ENCODE measurements at regions not wholly inside any gene's neighbourhood (a gene's known extent, or its start where the extent isn't known, plus 50 kb on each side); places are given as distances from the start of the nearest gene placed in this dataset.

DNA sequence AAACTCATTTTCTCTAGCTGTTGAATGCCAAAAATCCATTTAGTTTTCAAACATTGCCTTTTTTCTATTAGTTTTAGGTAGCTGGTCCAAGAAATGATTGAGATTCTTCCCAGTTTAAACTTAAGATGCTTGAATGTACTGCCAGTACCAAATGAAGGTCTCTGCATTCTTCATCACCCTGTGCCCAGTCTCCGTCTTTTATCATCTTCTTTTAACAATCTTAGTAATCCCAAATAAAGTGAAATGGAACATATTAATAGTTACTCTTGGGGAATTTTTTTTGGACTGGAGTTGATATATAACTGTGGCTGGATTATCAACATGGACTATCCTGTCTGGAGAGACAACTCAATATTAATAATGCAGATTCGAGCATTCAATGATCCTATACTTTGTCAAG, 54.1 kb upstream of the PCED1B start:
- in situ Hi-C loops (cut with MboI; ENCODE audit: low pct_unique_long_range_greater_than_20kb, low sequenced_read_pairs, unreplicated experiment): loop anchor here (25.0 kb wide), 1 partner anchor 287 kb away; no protein-coding TSS in a partner anchor
- TF ChIP-seq, protein P1, sequence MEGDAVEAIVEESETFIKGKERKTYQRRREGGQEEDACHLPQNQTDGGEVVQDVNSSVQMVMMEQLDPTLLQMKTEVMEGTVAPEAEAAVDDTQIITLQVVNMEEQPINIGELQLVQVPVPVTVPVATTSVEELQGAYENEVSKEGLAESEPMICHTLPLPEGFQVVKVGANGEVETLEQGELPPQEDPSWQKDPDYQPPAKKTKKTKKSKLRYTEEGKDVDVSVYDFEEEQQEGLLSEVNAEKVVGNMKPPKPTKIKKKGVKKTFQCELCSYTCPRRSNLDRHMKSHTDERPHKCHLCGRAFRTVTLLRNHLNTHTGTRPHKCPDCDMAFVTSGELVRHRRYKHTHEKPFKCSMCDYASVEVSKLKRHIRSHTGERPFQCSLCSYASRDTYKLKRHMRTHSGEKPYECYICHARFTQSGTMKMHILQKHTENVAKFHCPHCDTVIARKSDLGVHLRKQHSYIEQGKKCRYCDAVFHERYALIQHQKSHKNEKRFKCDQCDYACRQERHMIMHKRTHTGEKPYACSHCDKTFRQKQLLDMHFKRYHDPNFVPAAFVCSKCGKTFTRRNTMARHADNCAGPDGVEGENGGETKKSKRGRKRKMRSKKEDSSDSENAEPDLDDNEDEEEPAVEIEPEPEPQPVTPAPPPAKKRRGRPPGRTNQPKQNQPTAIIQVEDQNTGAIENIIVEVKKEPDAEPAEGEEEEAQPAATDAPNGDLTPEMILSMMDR (IDR thresholded peaks at IDR 0.05; ENCODE audit: extremely low read depth, insufficient read depth, missing control alignments): no peak
- DNase-seq (ENCODE audit: low spot score): no peak

- DNase-seq (ENCODE audit: low spot score): no peak
- TF ChIP-seq, protein P1 (IDR thresholded peaks at IDR 0.05; ENCODE audit: extremely low read depth, insufficient read depth, missing control alignments): no peak
- in situ Hi-C loops (cut with MboI; ENCODE audit: low pct_unique_long_range_greater_than_20kb, low sequenced_read_pairs, unreplicated experiment): loop anchor here (25.0 kb wide), 1 partner anchor 287 kb away; no protein-coding TSS in a partner anchor
Measured at GRCh38 chr12:47025798-47026197, 53.6 kb upstream of the PCED1B start.

DNA sequence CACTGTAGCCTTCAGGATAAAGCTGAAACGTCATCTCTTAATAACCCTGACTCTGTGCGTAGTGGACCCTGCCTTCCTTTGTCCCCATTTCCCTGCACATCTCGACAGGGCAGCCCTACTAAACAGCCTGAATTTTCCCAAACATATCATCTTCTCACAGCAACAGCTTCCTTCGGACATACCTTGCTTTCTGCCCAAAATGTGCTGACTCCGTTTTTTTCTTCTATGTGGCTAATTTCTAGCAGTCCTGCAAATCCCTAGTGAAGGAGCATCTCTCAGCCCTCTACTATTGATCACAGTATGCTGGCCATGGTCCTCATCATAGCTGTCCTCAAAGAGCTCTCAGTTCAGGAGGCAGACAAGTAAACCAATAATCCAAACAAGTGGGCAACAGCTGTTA, 53.1 kb upstream of the PCED1B start:
- TF ChIP-seq, protein P1 (IDR thresholded peaks at IDR 0.05; ENCODE audit: extremely low read depth, insufficient read depth, missing control alignments): no peak
- in situ Hi-C loops (cut with MboI; ENCODE audit: low pct_unique_long_range_greater_than_20kb, low sequenced_read_pairs, unreplicated experiment): loop anchor here (25.0 kb wide), 1 partner anchor 286 kb away; no protein-coding TSS in a partner anchor
- DNase-seq (ENCODE audit: low spot score): no peak
